HG03039 (cell line): ENCODE measurements at regions not wholly inside any gene's neighbourhood (a gene's known extent, or its start where the extent isn't known, plus 50 kb on each side); places are given as distances from the start of the nearest gene placed in this dataset.

Experiments used
- ATAC-seq: cut with Tn5 transposase; IDR thresholded peaks from one replicate; pipeline ENCODE4 v1.9.1; 2021; ENCODE audit warnings: mild to moderate bottlenecking, moderate library complexity; ENCODE audit not compliant: unreplicated experiment

GRCh38 chr9:107946364-107947141 lies 457.0 kb upstream of the KLF4 start:
- no peak for ATAC-seq

- ATAC-seq = no peak
Observed at GRCh38 chr9:107945961-107946360, 456.4 kb upstream of the KLF4 start.

GRCh38 chr9:107945493-107945892 lies 455.9 kb upstream of the KLF4 start:
- no peak for ATAC-seq

- no peak for ATAC-seq
Observed at GRCh38 chr9:107944387-107944786, 454.8 kb upstream of the KLF4 start.

GRCh38 chr9:107943901-107944300 lies 454.3 kb upstream of the KLF4 start:
- no peak for ATAC-seq

GRCh38 chr9:107942856-107943255 lies 453.3 kb upstream of the KLF4 start:
- ATAC-seq = no peak

- ATAC-seq = no peak
Observed at GRCh38 chr9:107942291-107942690, 452.7 kb upstream of the KLF4 start.

GRCh38 chr9:107940616-107941595 lies 451.3 kb upstream of the KLF4 start:
- ATAC-seq = no peak

- ATAC-seq = no peak
Observed at GRCh38 chr9:107938801-107939386, 449.3 kb upstream of the KLF4 start.

GRCh38 chr9:107935931-107936330 lies 446.4 kb upstream of the KLF4 start:
- ATAC-seq = no peak

GRCh38 chr9:107933516-107933915 lies 443.9 kb upstream of the KLF4 start:
- ATAC-seq = no peak

- no peak for ATAC-seq
Observed at GRCh38 chr9:107933097-107933496, 443.5 kb upstream of the KLF4 start.

GRCh38 chr9:107932601-107933000 lies 443.0 kb upstream of the KLF4 start:
- ATAC-seq = no peak

GRCh38 chr9:107932046-107932445 lies 442.5 kb upstream of the KLF4 start:
- no peak for ATAC-seq

GRCh38 chr9:107931071-107931715 lies 441.6 kb upstream of the KLF4 start:
- ATAC-seq = no peak

- no peak for ATAC-seq
Observed at GRCh38 chr9:107929443-107929842, 439.9 kb upstream of the KLF4 start.

- no peak for ATAC-seq
Observed at GRCh38 chr9:107928701-107929371, 439.3 kb upstream of the KLF4 start.

GRCh38 chr9:107927276-107927675 lies 437.7 kb upstream of the KLF4 start:
- ATAC-seq = no peak

- ATAC-seq = no peak
Observed at GRCh38 chr9:107925749-107926297, 436.3 kb upstream of the KLF4 start.

- ATAC-seq = no peak
Observed at GRCh38 chr9:107922260-107922659, 432.7 kb upstream of the KLF4 start.
